ENCODE measurements at regions not wholly inside any gene's neighbourhood (a gene's known extent, or its start where the extent isn't known, plus 50 kb on each side); places are given as distances from the start of the nearest gene placed in this dataset.

DNA sequence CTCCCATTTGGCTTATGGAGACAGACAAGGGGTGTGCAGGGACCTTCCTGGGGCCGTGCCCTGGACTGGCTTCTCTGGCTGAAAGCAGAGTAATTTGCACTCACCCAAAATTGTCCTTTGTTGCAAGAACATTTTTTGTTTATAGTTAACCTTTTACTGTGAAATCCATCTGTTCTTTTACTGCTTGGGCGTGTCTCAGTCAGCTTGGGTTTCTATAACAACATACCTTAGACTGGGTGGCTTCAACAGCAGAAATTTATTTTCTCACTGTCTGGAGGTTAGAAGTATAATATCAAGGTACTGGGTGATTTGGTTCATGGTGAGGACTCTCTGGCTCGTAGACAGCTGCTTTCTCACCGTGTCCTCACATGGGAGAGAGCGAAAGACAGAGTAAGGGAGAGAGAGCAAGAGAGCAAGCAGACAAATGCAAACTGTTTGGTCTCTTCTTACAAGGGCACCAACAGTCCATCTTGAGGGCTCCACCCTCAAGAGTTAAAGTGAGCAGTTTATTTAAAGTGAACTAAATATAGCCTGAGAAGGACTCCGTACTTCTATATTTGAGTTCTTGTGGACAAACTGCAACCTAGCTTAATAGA, 131.0 kb upstream of the NPY start:
- TF ChIP-seq NFE2L2 (IDR thresholded peaks at IDR 0.05; ENCODE audit: low read depth, low read length) (no peak), CTCF (conservative IDR thresholded peaks at IDR 0.05; ENCODE audit: low read depth, low read length) (no peak), RAD21 (IDR thresholded peaks at IDR 0.05; ENCODE audit: low read length) (no peak), CEBPB (IDR thresholded peaks at IDR 0.05; ENCODE audit: low read depth, low read length) (no peak), RCOR1 (IDR thresholded peaks at IDR 0.05; ENCODE audit: insufficient replicate concordance, low read length) (no peak), RFX5 (IDR thresholded peaks at IDR 0.05; ENCODE audit: low read depth, low read length) (no peak), MXI1 (IDR thresholded peaks at IDR 0.05; ENCODE audit: borderline replicate concordance, low read depth, low read length) (no peak), POLR2A (IDR thresholded peaks at IDR 0.05; ENCODE audit: low read depth, low read length) (no peak), BHLHE40 (IDR thresholded peaks at IDR 0.05; ENCODE audit: low read depth, low read length) (no peak), USF2 (IDR thresholded peaks at IDR 0.05; ENCODE audit: low read depth, low read length) (no peak), MAZ (IDR thresholded peaks at IDR 0.05; ENCODE audit: borderline replicate concordance, low read depth, low read length) (no peak), CHD1 (IDR thresholded peaks at IDR 0.05; ENCODE audit: low read depth, low read length) (no peak)

All from IMR-90 (cell line).